ENCODE measurements at regions not wholly inside any gene's neighbourhood (a gene's known extent, or its start where the extent isn't known, plus 50 kb on each side); places are given as distances from the start of the nearest gene placed in this dataset.

- DNase-seq, result no peak
- Mint-ChIP-seq H3K4me1 (no peaks in the 10 kb centered on the region), H3K27ac (no peak overlapping the region), H3K9me3 (no peaks in the 10 kb centered on the region), H3K36me3 (no peaks in the 10 kb centered on the region), H3K27me3 (peaks cover 2 to 3% of the 10 kb centered on the region in 2 donors), H3K4me3 (no peak overlapping the region)
- Histone ChIP-seq H3K9me3 (ENCODE audit: control insufficient read depth in 1 of 2, low read length in 2 of 2) (no peaks in the 10 kb centered on the region), H3K4me3 (ENCODE audit: low read length in 2 of 2) (no peak overlapping the region), H3K36me3 (ENCODE audit: insufficient read depth, low read length) (no peaks in the 10 kb centered on the region), H3K27ac (ENCODE audit: low read depth, low read length) (no peak overlapping the region), H3K4me1 (ENCODE audit: insufficient read depth, low read length) (no peaks in the 10 kb centered on the region), H3K27me3 (ENCODE audit: insufficient read depth, low read length) (no peaks in the 10 kb centered on the region)
- intact Hi-C loops (cut with micrococcal nuclease), result no loop called here
- CTCF ChIA-PET (ENCODE audit: partially characterized antibody), result no interaction called here
- POLR2A ChIA-PET (ENCODE audit: partially characterized antibody), result no interaction called here
These were observed 179.6 kb downstream of the CTTN start for GRCh38 chr11:70577948-70578347.

GRCh38 chr11:70578371-70578770 lies 180.0 kb downstream of the CTTN start:
- no peaks in the 10 kb centered on the region for H3K36me3 Mint-ChIP-seq
- H3K36me3 ChIP-seq (ENCODE audit: insufficient read depth, low read length), result no peaks in the 10 kb centered on the region
- intact Hi-C loops (cut with micrococcal nuclease), result no loop called here
- H3K4me1 ChIP-seq (ENCODE audit: insufficient read depth, low read length), result no peaks in the 10 kb centered on the region
- H3K4me1 Mint-ChIP-seq, result no peaks in the 10 kb centered on the region
- ChIA-PET CTCF (ENCODE audit: partially characterized antibody) (no interaction called here), POLR2A (ENCODE audit: partially characterized antibody) (no interaction called here)
- DNase-seq, result no peak
- H3K4me3 Mint-ChIP-seq, result no peak overlapping the region
- no peaks in the 10 kb centered on the region for H3K9me3 ChIP-seq (ENCODE audit: control insufficient read depth in 1 of 2, low read length in 2 of 2)
- no peak overlapping the region for H3K4me3 ChIP-seq (ENCODE audit: low read length in 2 of 2)
- no peak overlapping the region for H3K27ac ChIP-seq (ENCODE audit: low read depth, low read length)
- peaks cover 3% of the 10 kb centered on the region in 2 donors for H3K27me3 Mint-ChIP-seq
- H3K9me3 Mint-ChIP-seq, result no peaks in the 10 kb centered on the region
- no peak overlapping the region for H3K27ac Mint-ChIP-seq
- no peaks in the 10 kb centered on the region for H3K27me3 ChIP-seq (ENCODE audit: insufficient read depth, low read length)

GRCh38 chr11:70578831-70579230 lies 180.5 kb downstream of the CTTN start:
- Mint-ChIP-seq H3K27ac (no peak overlapping the region), H3K4me3 (no peak overlapping the region), H3K4me1 (no peaks in the 10 kb centered on the region), H3K36me3 (no peaks in the 10 kb centered on the region), H3K9me3 (no peaks in the 10 kb centered on the region), H3K27me3 (peaks cover 3 to 5% of the 10 kb centered on the region in 2 donors)
- no peaks in the 10 kb centered on the region for H3K27me3 ChIP-seq (ENCODE audit: insufficient read depth, low read length)
- DNase-seq, result no peak
- intact Hi-C loops (cut with micrococcal nuclease), result no loop called here
- H3K27ac ChIP-seq (ENCODE audit: low read depth, low read length), result no peak overlapping the region
- no peaks in the 10 kb centered on the region for H3K9me3 ChIP-seq (ENCODE audit: control insufficient read depth in 1 of 2, low read length in 2 of 2)
- H3K4me3 ChIP-seq (ENCODE audit: low read length in 2 of 2), result no peak overlapping the region
- H3K4me1 ChIP-seq (ENCODE audit: insufficient read depth, low read length), result no peaks in the 10 kb centered on the region
- no peaks in the 10 kb centered on the region for H3K36me3 ChIP-seq (ENCODE audit: insufficient read depth, low read length)
- ChIA-PET POLR2A (ENCODE audit: partially characterized antibody) (interaction anchor here (0.6 kb wide), 1 partner anchor 12 kb away, joined by 3 read pairs; no protein-coding TSS in a partner anchor), CTCF (ENCODE audit: partially characterized antibody) (no interaction called here)

- POLR2A ChIA-PET (ENCODE audit: partially characterized antibody), result interaction anchor here (0.6 kb wide), 1 partner anchor 11 kb away, joined by 3 read pairs; no protein-coding TSS in a partner anchor
- CTCF ChIA-PET (ENCODE audit: partially characterized antibody), result no interaction called here
- Histone ChIP-seq H3K27me3 (ENCODE audit: insufficient read depth, low read length) (no peaks in the 10 kb centered on the region), H3K36me3 (ENCODE audit: insufficient read depth, low read length) (no peaks in the 10 kb centered on the region), H3K4me1 (ENCODE audit: insufficient read depth, low read length) (no peaks in the 10 kb centered on the region), H3K27ac (ENCODE audit: low read depth, low read length) (no peak overlapping the region), H3K4me3 (ENCODE audit: low read length in 2 of 2) (no peak overlapping the region), H3K9me3 (ENCODE audit: control insufficient read depth in 1 of 2, low read length in 2 of 2) (no peaks in the 10 kb centered on the region)
- intact Hi-C loops (cut with micrococcal nuclease), result no loop called here
- H3K27me3 Mint-ChIP-seq, result peaks cover 5% of the 10 kb centered on the region in 2 donors
- no peak overlapping the region for H3K27ac Mint-ChIP-seq
- H3K4me1 Mint-ChIP-seq, result no peaks in the 10 kb centered on the region
- no peaks in the 10 kb centered on the region for H3K36me3 Mint-ChIP-seq
- no peak overlapping the region for H3K4me3 Mint-ChIP-seq
- DNase-seq, result no peak
- no peaks in the 10 kb centered on the region for H3K9me3 Mint-ChIP-seq
These were observed 181.1 kb downstream of the CTTN start for GRCh38 chr11:70579316-70579955.

- intact Hi-C loops (cut with micrococcal nuclease), result no loop called here
- H3K27me3 Mint-ChIP-seq, result peaks cover 3 to 6% of the 10 kb centered on the region in 2 donors
- POLR2A ChIA-PET (ENCODE audit: partially characterized antibody), result no interaction called here
- no peaks in the 10 kb centered on the region for H3K36me3 ChIP-seq (ENCODE audit: insufficient read depth, low read length)
- no peak overlapping the region for H3K27ac Mint-ChIP-seq
- no peaks in the 10 kb centered on the region for H3K27me3 ChIP-seq (ENCODE audit: insufficient read depth, low read length)
- no peaks in the 10 kb centered on the region for H3K36me3 Mint-ChIP-seq
- H3K4me3 Mint-ChIP-seq, result no peak overlapping the region
- CTCF ChIA-PET (ENCODE audit: partially characterized antibody), result no interaction called here
- H3K27ac ChIP-seq (ENCODE audit: low read depth, low read length), result no peak overlapping the region
- no peaks in the 10 kb centered on the region for H3K9me3 ChIP-seq (ENCODE audit: control insufficient read depth in 1 of 2, low read length in 2 of 2)
- H3K9me3 Mint-ChIP-seq, result no peaks in the 10 kb centered on the region
- no peak for DNase-seq
- no peaks in the 10 kb centered on the region for H3K4me1 Mint-ChIP-seq
- no peaks in the 10 kb centered on the region for H3K4me1 ChIP-seq (ENCODE audit: insufficient read depth, low read length)
- H3K4me3 ChIP-seq (ENCODE audit: low read length in 2 of 2), result no peak overlapping the region
These were observed 181.9 kb downstream of the CTTN start for GRCh38 chr11:70580036-70580805.

- Mint-ChIP-seq H3K36me3 (no peaks in the 10 kb centered on the region), H3K4me1 (no peaks in the 10 kb centered on the region), H3K9me3 (no peaks in the 10 kb centered on the region)
These were observed 183.9 kb downstream of the CTTN start for GRCh38 chr11:70581991-70582885.

More at GRCh38 chr11:70581991-70582885, 183.9 kb downstream of the CTTN start:
- Histone ChIP-seq H3K4me3 (ENCODE audit: low read length in 2 of 2) (no peak overlapping the region), H3K9me3 (ENCODE audit: control insufficient read depth in 1 of 2, low read length in 2 of 2) (no peaks in the 10 kb centered on the region), H3K27me3 (ENCODE audit: insufficient read depth, low read length) (no peaks in the 10 kb centered on the region), H3K27ac (ENCODE audit: low read depth, low read length) (no peak overlapping the region), H3K36me3 (ENCODE audit: insufficient read depth, low read length) (no peaks in the 10 kb centered on the region), H3K4me1 (ENCODE audit: insufficient read depth, low read length) (no peaks in the 10 kb centered on the region)
- DNase-seq, result no peak
- H3K27me3 Mint-ChIP-seq, result peaks cover 13 to 16% of the 10 kb centered on the region in 2 donors
- intact Hi-C loops (cut with micrococcal nuclease), result no loop called here
- no peak overlapping the region for H3K4me3 Mint-ChIP-seq
- CTCF ChIA-PET (ENCODE audit: partially characterized antibody), result no interaction called here
- H3K27ac Mint-ChIP-seq, result no peak overlapping the region
- POLR2A ChIA-PET (ENCODE audit: partially characterized antibody), result no interaction called here

Measured in CD4-positive, alpha-beta memory T cell (primary cell).